CD4-positive, alpha-beta T cell treated with Interleukin-17A for 1 hour (primary cell): ENCODE measurements at regions not wholly inside any gene's neighbourhood (a gene's known extent, or its start where the extent isn't known, plus 50 kb on each side); places are given as distances from the start of the nearest gene placed in this dataset.

Experiments used
- DNase-seq: peaks from one replicate; pipeline ENCODE4 v3.0.0-alpha.2; 2020

- no peak for DNase-seq
Measured at GRCh38 chrY:21295206-21295605, 215.9 kb upstream of the RBMY1B start.

- DNase-seq, result no peak
Measured at GRCh38 chrY:21302278-21302677, 208.9 kb upstream of the RBMY1B start.

GRCh38 chrY:21315366-21315765 lies 195.8 kb upstream of the RBMY1B start:
- no peak for DNase-seq
